ENCODE measurements at regions not wholly inside any gene's neighbourhood (a gene's known extent, or its start where the extent isn't known, plus 50 kb on each side); places are given as distances from the start of the nearest gene placed in this dataset.
"Not testable (repeated sequence)": the region's sequence is repeated elsewhere in the genome, so short reads cannot be mapped to it uniquely, and the experiment has no call there.

- DNase-seq (ENCODE audit: low read depth in 2 of 2) = not testable (repeated sequence)
These were observed 161.1 kb downstream of the EPM2A start for GRCh38 chr6:145574269-145574668.
